HL-60 (cell line): ENCODE measurements at regions not wholly inside any gene's neighbourhood (a gene's known extent, or its start where the extent isn't known, plus 50 kb on each side); places are given as distances from the start of the nearest gene placed in this dataset.

Experiments used
- GABPA ChIP-seq: IDR thresholded peaks from 2 replicates; pipeline ENCODE4 v1.6.1; 2012; ENCODE audit warnings: low read depth
- POLR2AphosphoS5 ChIP-seq: IDR thresholded peaks from 2 replicates; pipeline ENCODE4 v1.6.1; 2012; ENCODE audit warnings: low read depth
- SPI1 ChIP-seq: IDR thresholded peaks from 2 replicates; pipeline ENCODE4 v1.6.1; 2012; ENCODE audit warnings: low read depth, mild to moderate bottlenecking, borderline replicate concordance
- TF ChIP-seq, protein P1 (sequence below): IDR thresholded peaks from one replicate; pipeline ENCODE4 v1.5.1; 2011; ENCODE audit warnings: low read length, control low read depth, inconsistent platforms; ENCODE audit not compliant: insufficient read depth
- TF ChIP-seq, protein P2 (sequence below): IDR thresholded peaks from 2 replicates; pipeline ENCODE4 v1.6.1; 2012; ENCODE audit warnings: low read depth; ENCODE audit not compliant: insufficient replicate concordance

DNA sequence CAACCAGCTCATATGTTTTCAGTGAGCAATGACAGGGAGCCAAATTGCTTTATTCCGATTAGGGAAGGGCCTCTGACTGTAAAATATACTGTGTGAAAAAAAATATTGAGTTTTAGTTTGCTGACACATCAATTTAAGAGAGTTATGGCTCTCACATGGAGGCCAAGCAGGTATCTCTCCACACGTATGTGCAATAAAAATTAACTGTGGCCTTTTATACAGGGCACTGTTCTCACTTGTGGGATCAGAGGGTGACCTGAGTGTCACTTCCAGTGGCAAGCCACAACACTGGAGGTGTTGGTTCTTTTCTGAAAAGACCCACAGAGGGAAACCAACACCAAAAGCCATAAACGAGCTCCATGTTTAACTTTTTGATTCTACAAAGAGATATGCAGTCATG is 462.8 kb downstream of the MID1IP1 start:
- TF ChIP-seq, protein P1, sequence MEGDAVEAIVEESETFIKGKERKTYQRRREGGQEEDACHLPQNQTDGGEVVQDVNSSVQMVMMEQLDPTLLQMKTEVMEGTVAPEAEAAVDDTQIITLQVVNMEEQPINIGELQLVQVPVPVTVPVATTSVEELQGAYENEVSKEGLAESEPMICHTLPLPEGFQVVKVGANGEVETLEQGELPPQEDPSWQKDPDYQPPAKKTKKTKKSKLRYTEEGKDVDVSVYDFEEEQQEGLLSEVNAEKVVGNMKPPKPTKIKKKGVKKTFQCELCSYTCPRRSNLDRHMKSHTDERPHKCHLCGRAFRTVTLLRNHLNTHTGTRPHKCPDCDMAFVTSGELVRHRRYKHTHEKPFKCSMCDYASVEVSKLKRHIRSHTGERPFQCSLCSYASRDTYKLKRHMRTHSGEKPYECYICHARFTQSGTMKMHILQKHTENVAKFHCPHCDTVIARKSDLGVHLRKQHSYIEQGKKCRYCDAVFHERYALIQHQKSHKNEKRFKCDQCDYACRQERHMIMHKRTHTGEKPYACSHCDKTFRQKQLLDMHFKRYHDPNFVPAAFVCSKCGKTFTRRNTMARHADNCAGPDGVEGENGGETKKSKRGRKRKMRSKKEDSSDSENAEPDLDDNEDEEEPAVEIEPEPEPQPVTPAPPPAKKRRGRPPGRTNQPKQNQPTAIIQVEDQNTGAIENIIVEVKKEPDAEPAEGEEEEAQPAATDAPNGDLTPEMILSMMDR: no peak
- TF ChIP-seq POLR2AphosphoS5 (no peak), SPI1 (no peak), GABPA (no peak)
- TF ChIP-seq, protein P2, sequence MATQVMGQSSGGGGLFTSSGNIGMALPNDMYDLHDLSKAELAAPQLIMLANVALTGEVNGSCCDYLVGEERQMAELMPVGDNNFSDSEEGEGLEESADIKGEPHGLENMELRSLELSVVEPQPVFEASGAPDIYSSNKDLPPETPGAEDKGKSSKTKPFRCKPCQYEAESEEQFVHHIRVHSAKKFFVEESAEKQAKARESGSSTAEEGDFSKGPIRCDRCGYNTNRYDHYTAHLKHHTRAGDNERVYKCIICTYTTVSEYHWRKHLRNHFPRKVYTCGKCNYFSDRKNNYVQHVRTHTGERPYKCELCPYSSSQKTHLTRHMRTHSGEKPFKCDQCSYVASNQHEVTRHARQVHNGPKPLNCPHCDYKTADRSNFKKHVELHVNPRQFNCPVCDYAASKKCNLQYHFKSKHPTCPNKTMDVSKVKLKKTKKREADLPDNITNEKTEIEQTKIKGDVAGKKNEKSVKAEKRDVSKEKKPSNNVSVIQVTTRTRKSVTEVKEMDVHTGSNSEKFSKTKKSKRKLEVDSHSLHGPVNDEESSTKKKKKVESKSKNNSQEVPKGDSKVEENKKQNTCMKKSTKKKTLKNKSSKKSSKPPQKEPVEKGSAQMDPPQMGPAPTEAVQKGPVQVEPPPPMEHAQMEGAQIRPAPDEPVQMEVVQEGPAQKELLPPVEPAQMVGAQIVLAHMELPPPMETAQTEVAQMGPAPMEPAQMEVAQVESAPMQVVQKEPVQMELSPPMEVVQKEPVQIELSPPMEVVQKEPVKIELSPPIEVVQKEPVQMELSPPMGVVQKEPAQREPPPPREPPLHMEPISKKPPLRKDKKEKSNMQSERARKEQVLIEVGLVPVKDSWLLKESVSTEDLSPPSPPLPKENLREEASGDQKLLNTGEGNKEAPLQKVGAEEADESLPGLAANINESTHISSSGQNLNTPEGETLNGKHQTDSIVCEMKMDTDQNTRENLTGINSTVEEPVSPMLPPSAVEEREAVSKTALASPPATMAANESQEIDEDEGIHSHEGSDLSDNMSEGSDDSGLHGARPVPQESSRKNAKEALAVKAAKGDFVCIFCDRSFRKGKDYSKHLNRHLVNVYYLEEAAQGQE: no peak
